MM.1S (cell line): ENCODE measurements at regions not wholly inside any gene's neighbourhood (a gene's known extent, or its start where the extent isn't known, plus 50 kb on each side); places are given as distances from the start of the nearest gene placed in this dataset.

ENCODE experiments used
- DNase-seq: peaks from one replicate; pipeline ENCODE4 v3.0.0-alpha.2; 2015
- H2AFZ ChIP-seq: fragments of 300-600 bp; sonication (generic); 2 replicates; pipeline ENCODE4 v1.6.0; 2016; ENCODE audit warnings: antibody characterized with exemption, low read length
- H3F3A ChIP-seq: fragments of 300-600 bp; sonication (generic); 2 replicates; pipeline ENCODE4 v1.6.1; 2016; ENCODE audit warnings: mild to moderate bottlenecking, antibody characterized with exemption, low read length, moderate library complexity, mixed read lengths; ENCODE audit not compliant: insufficient read depth
- H3K27ac ChIP-seq: fragments of 300-600 bp; sonication (generic); 2 replicates; pipeline ENCODE4 v1.5.1; 2016; ENCODE audit warnings: mild to moderate bottlenecking, low read length
- H3K27me3 ChIP-seq: fragments of 300-600 bp; sonication (generic); replicated peaks from 2 replicates; pipeline ENCODE4 v1.6.0; 2016; ENCODE audit warnings: low read length; ENCODE audit not compliant: insufficient read depth
- H3K36me3 ChIP-seq: fragments of 300-600 bp; sonication (generic); replicated peaks from 2 replicates; pipeline ENCODE4 v1.6.1; 2016; ENCODE audit warnings: mild to moderate bottlenecking, low read length, mixed read lengths; ENCODE audit not compliant: insufficient read depth
- H3K4me1 ChIP-seq: fragments of 300-600 bp; sonication (generic); 2 replicates; pipeline ENCODE4 v1.6.1; 2016; ENCODE audit warnings: low read length, mixed read lengths
- H3K4me2 ChIP-seq: fragments of 300-600 bp; sonication (generic); 2 replicates; pipeline ENCODE4 v1.6.0; 2016; ENCODE audit warnings: low read depth, low read length
- H3K4me3 ChIP-seq: fragments of 300-600 bp; sonication (generic); 2 replicates; pipeline ENCODE4 v1.5.1; 2016; ENCODE audit warnings: low read length, mixed read lengths
- H3K79me2 ChIP-seq: fragments of 300-600 bp; sonication (generic); 2 replicates; pipeline ENCODE4 v1.6.1; 2016; ENCODE audit warnings: mixed run types, low read length, mixed read lengths
- H3K9ac ChIP-seq: fragments of 300-600 bp; sonication (generic); 2 replicates; pipeline ENCODE4 v1.6.1; 2016; ENCODE audit warnings: low read length, mixed read lengths
- H3K9me2 ChIP-seq: fragments of 300-600 bp; sonication (generic); replicated peaks from 2 replicates; pipeline ENCODE4 v1.6.1; 2016; ENCODE audit warnings: mild to moderate bottlenecking, low read length, mixed read lengths; ENCODE audit not compliant: insufficient read depth
- H3K9me3 ChIP-seq: fragments of 300-600 bp; sonication (generic); replicated peaks from 2 replicates; pipeline ENCODE4 v1.6.1; 2016; ENCODE audit warnings: mild to moderate bottlenecking, low read length, mixed read lengths; ENCODE audit not compliant: insufficient read depth
- H4K20me1 ChIP-seq: fragments of 300-600 bp; sonication (generic); 2 replicates; pipeline ENCODE4 v1.6.1; 2016; ENCODE audit warnings: mild to moderate bottlenecking, low read length, moderate library complexity, mixed read lengths; ENCODE audit not compliant: insufficient read depth
- CTCF ChIP-seq: fragments of 300-600 bp; sonication (generic); IDR thresholded peaks from 2 replicates; pipeline ENCODE4 v1.5.1; 2016; ENCODE audit warnings: antibody characterized with exemption, low read length, mixed read lengths
- EZH2 ChIP-seq: fragments of 300-600 bp; sonication (generic); optimal IDR thresholded peaks from 2 replicates; pipeline ENCODE3; 2017; ENCODE audit warnings: low read depth, mild to moderate bottlenecking, antibody characterized with exemption, low read length, mixed read lengths
- EZH2phosphoT487 ChIP-seq: fragments of 300-600 bp; sonication (generic); IDR thresholded peaks from 2 replicates; pipeline ENCODE4 v1.6.1; 2018; ENCODE audit warnings: antibody characterized with exemption, low read length

GRCh38 chr13:44019651-44020050 is 139.9 kb downstream of the LACC1 start:
- H3K9me2 ChIP-seq = no peaks in the 10 kb centered on the region
- no peak overlapping the region for H2AFZ ChIP-seq
- no peak overlapping the region for H3K9ac ChIP-seq
- H3F3A ChIP-seq = no peaks in the 10 kb centered on the region
- TF ChIP-seq CTCF = no peak
- no peak for TF ChIP-seq EZH2phosphoT487
- no peak for TF ChIP-seq EZH2
- H4K20me1 ChIP-seq = no peaks in the 10 kb centered on the region
- H3K4me3 ChIP-seq = no peak overlapping the region
- no peaks in the 10 kb centered on the region for H3K36me3 ChIP-seq
- H3K9me3 ChIP-seq = no peaks in the 10 kb centered on the region
- no peaks in the 10 kb centered on the region for H3K27me3 ChIP-seq
- H3K79me2 ChIP-seq = no peaks in the 10 kb centered on the region
- DNase-seq = no peak
- no peak overlapping the region for H3K27ac ChIP-seq
- H3K4me1 ChIP-seq = no peaks in the 10 kb centered on the region
- no peak overlapping the region for H3K4me2 ChIP-seq

GRCh38 chr13:44021422-44021821 is 141.7 kb downstream of the LACC1 start:
- DNase-seq = no peak
- TF ChIP-seq CTCF (no peak), EZH2phosphoT487 (no peak), EZH2 (no peak)
- no peaks in the 10 kb centered on the region for H3K9me2 ChIP-seq
- H3K9ac ChIP-seq = no peak overlapping the region
- no peaks in the 10 kb centered on the region for H3K79me2 ChIP-seq
- H2AFZ ChIP-seq = no peak overlapping the region
- H3K27me3 ChIP-seq = no peaks in the 10 kb centered on the region
- H3K9me3 ChIP-seq = no peaks in the 10 kb centered on the region
- no peak overlapping the region for H3K4me2 ChIP-seq
- no peaks in the 10 kb centered on the region for H3F3A ChIP-seq
- no peak overlapping the region for H3K4me3 ChIP-seq
- no peak overlapping the region for H3K27ac ChIP-seq
- H3K36me3 ChIP-seq = no peaks in the 10 kb centered on the region
- no peaks in the 10 kb centered on the region for H3K4me1 ChIP-seq
- no peaks in the 10 kb centered on the region for H4K20me1 ChIP-seq

- Histone ChIP-seq H4K20me1 (no peaks in the 10 kb centered on the region), H3K27me3 (no peaks in the 10 kb centered on the region), H3K79me2 (no peaks in the 10 kb centered on the region), H3K36me3 (no peaks in the 10 kb centered on the region), H3K9me2 (no peaks in the 10 kb centered on the region), H3K27ac (no peak overlapping the region), H3F3A (no peaks in the 10 kb centered on the region), H3K4me1 (no peaks in the 10 kb centered on the region), H3K9ac (no peak overlapping the region), H3K4me2 (no peak overlapping the region), H2AFZ (no peak overlapping the region), H3K9me3 (no peaks in the 10 kb centered on the region), H3K4me3 (no peak overlapping the region)
- TF ChIP-seq CTCF = no peak
- no peak for TF ChIP-seq EZH2phosphoT487
- TF ChIP-seq EZH2 = no peak
- DNase-seq = no peak
Measured at GRCh38 chr13:44022196-44022595, 142.5 kb downstream of the LACC1 start.
